ENCODE measurements at regions not wholly inside any gene's neighbourhood (a gene's known extent, or its start where the extent isn't known, plus 50 kb on each side); places are given as distances from the start of the nearest gene placed in this dataset.

DNA sequence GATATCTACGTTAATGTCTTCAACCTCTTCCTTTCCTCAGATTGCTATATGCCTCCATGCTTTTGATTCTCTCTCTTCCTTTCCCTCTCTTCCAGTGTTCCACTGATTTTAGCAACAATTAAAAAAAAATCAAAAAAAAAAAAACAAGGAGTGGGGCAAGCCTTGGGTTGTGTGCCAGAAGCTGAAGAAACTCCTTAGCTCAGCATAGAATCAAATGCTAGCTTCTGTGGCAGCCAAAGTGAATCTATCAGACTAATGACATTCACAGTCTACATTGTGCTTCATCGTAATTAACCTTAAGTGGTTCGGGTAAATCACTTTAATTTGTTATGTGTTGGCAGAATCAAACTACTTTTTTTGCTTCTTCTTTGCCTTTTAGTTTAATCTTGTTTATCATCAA is 237.3 kb downstream of the TMEM167A start:
- DNase-seq, result no peak

DNA sequence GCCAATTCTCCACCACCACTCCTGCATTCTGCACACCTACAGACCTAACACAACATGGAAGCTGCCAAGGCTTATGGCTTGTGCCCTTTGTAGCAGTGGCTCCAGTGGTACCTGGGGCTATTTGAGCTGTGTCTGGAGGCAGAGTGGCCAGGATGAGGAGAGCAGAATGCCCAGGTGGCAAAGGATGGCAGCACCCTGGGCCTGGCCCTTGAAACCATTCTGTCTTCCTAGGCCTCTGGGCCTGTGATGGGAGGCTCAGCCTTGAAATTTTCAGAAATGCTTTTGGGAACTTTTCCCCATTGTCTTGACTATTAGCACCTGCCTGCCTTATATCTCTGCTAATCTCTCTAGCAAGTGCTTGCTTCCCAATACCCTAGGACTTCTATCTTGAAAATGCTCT is 241.7 kb downstream of the TMEM167A start:
- DNase-seq, result no peak

DNA sequence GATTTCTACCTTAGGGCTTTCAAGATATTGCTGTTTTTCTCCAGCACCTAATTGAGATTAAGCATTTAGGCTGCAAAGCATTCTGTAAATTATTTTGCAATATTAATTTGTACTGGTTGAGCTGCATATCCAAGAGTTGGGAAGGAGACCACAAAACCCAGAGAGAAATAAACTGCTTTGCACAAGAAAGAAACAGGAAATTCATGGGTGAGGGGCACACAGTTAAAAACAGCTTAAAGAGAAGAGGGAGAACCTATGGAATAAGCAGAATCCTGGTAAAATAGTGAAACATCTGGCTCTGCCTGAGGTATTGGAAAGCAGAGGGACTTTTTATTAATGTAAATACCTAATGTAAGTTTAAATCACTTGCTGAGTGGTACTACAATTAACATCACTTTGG is 243.0 kb downstream of the TMEM167A start:
- DNase-seq, result no peak

DNA sequence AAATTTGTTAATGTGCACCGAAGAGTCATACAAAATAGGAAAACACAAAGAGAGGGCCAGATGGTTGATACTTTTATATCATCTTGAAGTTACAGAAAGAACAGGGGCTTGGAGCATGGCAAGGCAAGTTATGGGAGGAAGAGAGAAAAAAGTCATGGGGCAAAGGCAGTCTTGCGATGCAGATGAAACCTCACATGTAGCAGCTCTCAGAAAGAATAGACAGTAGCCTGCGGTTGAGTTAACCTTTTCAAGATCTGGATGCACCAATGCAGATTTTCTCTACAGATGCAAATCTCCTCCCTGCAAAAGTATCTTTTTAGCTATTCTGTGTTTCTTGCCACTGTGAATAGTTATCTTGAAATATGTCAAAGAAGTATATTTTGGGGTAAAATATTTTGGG is 243.9 kb downstream of the TMEM167A start:
- DNase-seq, result no peak

DNA sequence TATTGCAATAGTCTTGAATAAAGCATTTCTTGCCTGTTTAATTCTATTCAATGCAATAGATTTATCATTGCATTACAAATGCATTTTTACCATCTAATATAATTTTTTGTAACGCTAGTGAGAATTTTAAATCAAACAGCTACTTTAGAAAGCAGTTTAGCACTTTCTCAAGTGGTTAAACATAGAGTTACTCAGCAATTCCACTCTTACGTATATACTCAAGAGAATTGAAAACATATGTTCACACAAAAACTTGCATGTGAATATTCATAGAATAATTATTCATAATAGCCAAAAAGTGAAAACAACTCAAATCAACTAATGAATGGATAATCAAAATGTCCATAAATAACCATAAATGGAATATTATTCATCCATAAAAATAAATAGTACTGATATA is 244.7 kb downstream of the TMEM167A start:
- DNase-seq, result no peak

DNA sequence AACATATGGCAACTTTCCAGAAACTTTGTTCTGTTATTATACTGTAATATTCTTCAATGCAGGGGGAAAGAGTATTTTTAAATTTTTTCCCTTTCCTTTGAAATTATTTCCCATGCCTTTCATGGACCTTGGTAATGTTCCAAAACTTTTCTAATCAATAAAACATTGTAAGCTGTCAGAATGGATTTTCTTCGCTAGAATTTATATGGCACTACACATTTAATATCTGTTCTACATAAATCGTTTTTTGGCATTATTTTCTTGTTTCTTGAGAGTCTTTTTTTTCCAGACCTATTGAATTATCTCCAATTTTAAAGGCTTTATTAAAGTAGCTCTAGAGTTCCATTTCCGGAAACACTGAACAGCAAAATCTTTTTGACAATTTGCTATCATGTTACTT is 249.0 kb downstream of the TMEM167A start:
- no peak for DNase-seq

DNA sequence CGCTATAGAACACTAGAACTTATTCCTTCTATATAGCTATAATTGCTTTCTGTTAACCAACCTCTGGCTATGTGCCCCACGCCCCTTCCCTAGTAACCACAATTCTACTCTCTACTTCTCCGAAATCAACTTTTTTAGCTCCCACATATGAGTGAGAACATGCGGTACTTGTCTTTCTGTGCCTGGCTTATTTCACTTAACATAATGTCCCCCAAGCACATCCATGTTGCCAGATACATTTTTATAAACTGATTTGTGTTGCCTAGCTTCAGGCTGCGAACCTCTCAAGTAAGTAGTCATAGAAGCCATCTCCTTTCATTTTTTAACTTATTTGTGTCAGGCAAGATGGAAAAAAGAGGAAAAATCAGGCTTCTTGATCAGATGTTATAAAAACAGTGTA is 249.5 kb downstream of the TMEM167A start:
- no peak for DNase-seq

DNA sequence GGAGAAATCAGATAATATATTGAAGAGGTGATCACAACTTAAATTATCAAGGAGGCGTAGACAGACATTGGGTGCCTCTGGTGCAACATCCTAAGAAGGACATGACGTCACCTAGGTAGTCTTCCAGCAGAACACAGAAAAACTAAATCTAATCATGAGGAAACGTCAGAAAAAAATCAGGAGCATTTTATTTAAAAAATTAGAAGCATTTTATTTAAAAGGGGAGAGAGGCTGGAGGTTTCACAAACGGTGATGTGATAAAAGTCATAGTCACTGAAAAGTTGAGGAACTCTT is 254.6 kb downstream of the TMEM167A start:
- no peak for DNase-seq

DNA sequence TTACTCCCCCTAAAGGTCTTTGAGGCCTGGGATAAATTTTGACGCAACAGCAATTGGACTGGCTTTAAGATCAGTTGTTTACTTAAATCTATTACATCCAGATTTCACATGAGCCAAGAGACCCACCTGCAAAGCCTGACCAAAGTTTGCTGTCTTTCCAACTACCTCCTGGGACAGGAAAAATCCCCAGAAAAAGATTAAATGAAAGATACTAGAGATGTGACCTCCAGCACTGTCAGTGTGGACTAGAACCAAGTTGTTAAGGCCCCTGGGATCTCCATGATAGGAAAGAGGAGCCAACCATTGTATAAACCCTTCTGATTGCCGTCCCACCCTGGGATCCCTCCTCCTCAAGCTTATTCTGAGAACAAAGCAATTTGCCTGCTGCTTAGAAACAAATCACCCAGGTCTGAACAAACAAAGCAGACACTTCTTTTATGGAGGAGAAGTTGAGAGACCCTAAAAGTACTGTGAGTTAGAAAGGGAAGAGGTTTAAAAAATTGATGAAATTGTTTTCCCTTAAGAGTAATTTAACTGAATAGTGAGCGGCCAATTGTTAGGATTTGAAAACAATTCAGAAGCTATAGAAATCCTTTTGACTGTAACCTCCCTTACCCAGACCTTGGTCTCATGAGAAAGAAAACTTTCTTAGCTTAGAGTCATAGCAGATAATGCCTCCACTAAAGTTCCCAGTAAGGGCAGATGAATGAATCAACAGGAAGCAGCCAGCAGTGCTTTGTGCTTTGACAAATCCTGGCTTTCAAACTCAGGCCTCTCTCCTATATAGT is 255.2 kb downstream of the TMEM167A start:
- DNase-seq, result no peak

DNA sequence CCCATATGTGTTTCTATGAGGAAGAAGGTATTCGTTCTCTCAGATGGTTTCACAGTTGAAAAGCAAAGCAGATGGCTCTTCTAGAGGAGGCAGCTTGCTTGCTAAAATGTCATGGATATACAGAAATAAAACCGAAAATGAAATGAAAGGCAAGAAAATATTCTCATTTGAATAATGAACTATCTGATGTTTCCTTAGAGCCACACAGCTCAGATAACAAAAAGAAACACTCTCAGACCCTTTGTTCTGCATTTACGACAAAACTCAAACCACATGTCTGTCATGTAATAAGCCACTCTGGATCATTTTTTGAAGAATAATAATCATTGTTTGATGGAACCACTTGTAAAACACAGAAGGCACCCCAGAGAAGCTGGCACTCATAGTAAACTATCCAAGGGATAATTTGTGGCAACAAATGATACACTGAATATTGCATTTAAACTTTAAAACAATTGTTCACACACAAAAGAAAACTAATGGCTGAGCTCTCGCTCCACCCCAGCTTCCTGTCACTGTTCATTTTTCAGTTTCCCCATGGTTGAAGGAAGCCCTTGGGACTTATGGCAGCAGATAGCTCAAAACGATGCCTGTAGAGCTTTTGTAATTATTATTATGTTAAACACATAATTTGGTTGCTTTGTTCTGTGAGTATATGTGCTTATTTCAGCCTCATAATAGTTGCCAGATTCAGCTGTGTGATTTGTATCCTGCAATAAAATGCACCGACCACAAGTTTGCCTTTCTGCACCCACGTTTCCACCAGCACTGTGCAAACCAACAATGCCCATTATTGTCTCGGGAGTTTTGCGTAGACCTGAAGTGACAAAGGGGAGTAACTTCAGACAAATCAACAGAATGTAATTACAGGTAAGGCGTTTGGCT is 256.0 kb downstream of the TMEM167A start:
- DNase-seq, result no peak

DNA sequence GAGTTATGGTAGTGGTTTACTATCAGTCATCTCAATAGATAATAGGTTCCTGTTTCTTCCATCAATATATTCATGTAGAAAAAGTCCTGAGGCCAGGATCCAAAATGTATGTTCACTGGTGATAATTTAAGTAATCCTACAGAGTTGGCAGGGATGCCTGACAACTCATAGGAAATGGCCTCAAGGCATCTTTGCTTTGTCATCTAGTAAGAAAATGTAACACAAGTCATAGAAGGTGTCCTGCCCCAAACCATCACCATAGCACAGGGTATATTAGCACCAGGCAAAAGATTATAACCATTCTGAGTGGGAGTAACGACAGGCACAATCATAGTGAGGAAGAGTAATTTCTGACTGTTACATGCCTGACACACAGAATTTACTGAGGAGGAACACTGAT is 257.0 kb downstream of the TMEM167A start:
- DNase-seq, result no peak

DNA sequence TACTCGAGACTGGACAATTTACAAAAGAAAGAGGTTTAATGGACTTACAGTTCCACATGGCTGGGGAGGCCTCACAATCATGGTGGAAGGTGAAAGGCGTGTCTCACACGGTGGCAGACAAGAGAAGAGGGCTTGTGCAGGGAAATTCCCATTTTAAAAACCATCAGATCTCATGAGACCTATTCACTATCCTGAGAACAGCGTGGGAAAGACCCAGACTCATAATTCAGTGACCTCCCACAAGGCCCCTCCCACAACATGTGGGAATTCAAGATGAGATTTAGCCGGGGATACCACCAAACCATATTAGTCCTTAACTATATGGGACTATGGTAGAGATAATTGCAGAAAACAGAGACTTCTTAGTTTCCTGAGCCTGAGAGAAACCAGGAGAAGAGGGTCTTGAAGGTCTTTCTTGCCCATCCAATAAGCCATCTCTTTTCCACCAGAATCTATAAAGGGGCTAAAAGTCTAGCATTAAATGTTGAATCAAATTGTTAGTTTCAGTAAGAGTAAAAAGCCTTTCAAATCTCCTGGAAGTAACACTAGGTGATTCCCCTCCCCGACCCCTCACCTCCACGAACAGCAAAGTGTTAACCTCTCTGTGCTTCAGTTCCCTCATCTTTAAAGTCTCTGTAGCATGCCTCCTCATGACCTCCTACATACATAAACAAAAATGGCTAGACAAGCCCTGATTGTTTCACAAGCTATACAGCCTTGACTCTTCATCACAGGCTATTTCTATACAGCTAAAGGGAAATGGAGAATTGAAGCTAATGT is 259.1 kb downstream of the TMEM167A start:
- no peak for DNase-seq

DNA sequence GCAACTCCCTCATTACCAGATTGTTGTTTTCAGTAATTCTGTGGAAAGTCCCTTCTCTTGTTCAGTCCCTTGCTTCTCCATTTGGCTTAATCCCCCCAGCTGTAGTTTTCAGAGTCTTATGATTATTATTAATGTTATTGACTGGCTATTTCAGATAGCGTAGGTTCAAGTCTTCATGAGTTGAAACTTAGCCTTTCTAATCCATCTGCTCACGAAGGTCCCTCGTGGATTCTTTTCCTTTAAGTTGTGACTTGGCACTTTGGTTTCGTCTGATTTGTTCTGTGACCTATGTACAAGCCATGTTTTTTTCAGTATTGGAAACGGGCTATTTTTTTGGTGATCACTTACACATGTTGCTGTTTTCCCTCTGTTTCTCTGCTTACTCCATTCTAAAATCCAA is 260.3 kb downstream of the TMEM167A start:
- no peak for DNase-seq

DNA sequence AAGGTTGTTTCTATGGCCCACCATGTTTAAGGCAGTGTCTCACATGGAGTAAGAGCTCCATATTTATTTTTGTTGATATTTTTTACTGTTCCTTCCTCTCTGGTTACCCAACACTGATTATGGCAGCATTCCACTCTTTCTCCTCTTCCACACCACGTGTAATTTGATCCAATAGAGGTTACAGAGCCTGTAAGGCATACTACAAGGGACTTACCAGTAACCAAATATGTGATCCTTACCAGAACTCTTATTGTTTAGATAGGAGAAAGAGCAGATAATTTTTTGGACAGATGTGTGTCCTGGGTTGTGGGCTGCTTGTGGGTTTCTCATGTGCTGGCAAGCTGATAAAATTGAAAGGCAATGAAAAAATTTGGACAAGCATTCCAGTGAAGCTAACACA is 261.3 kb downstream of the TMEM167A start:
- no peak for DNase-seq

DNA sequence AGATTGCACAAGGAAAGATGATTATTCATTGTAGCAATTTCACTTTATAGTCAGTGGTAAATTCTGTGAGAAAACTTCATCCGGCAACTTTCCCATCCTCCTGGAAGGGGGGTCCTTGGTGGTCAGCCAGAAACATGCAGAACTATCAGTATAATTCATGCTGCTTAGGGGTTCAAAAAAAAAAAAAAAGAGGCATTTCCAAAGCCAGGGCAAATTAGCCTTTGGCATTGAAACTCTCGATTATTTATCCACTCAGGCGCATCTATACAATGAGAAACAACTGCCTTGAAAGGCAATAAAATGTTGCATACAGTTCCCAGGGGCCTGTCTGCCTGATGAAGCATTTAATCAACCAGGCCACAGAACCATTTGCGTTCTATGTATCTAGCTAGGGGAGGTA is 263.3 kb downstream of the TMEM167A start:
- DNase-seq, result no peak

DNA sequence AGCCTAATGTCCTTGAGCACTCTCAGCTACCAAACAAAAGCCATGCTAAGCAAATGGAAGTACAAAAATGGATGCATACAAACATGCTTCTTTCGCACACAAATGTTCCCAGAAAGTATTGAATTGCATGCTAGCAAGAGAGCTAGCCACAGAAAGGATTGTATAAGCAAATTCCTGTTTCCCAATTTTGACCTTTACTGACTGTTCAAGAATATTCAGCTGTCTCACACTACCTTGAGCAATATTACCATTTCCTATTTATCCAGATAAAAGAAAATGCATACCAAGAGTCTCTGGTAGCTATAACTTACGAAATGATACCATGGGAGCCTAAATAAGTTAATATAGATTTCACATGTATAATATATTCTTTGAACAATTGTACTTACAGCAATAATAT is 264.6 kb downstream of the TMEM167A start:
- no peak for DNase-seq

DNA sequence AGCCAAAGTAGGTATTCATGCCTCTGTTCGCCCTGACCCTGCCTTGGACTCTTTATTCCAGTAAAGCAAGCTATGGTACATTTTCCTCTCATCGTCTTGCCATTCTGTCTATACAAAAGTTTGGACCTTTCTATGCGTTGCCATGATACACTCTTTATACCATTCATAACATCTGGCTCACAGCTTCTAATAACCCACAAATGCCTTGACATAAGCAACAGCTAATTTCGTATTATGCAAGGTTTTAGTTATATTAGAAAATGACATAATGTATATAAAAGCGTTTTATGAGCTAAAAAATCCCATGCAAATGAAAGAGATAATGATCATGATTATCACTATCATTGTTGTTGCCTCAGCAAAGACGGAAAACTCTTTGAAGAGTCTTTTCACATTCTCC is 265.7 kb downstream of the TMEM167A start:
- DNase-seq, result no peak

DNA sequence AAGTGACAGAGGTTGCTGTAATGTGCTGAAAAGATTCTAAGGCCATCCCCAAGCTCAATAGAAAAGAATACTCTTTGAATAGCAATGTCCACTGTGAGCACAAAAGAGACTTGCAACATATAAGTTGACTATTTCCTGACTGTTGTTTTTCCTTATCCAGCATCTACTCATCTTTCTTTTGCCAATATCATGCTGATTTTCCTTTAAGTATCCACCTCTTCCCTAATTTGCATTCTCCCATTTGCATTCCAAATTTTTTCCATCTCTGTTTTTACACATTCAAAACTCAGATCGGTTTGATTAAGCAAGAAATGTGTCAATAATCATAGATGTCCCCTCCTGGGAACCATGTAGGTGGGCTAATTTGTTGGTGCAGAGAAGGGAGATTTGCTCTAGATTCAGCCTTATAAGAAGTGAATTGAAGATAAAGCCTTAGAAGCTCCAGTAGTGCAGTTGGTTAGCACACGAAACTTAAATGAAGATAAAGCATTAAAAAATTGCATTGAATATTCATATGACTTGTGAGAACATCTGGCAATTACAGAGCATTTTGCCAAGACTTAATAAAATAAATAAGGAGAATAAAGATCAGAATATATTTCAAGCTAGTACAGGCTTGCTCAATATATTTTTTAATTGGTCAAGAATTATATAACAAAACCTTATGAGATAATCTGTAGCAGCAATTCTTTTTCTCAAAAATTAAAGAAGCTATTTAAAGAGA is 267.6 kb downstream of the TMEM167A start:
- no peak for DNase-seq

DNA sequence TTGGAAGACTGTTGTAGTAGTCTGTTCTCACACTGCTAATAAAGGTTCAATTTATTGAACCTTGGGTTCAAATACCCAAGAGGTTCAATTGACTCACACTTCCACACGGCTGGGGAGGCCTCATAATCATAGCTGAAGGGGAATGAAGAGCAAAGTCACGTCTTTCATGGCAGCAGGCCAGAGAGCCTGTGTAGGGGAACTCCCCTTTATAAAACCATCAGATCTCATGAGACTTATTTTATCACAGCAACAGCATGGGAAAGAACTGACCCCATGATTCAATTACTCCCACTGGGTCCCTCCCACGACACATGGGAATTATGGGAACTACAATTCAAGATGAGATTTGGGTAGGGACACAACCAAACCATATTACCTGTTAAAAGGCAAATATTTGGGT is 268.2 kb downstream of the TMEM167A start:
- no peak for DNase-seq

DNA sequence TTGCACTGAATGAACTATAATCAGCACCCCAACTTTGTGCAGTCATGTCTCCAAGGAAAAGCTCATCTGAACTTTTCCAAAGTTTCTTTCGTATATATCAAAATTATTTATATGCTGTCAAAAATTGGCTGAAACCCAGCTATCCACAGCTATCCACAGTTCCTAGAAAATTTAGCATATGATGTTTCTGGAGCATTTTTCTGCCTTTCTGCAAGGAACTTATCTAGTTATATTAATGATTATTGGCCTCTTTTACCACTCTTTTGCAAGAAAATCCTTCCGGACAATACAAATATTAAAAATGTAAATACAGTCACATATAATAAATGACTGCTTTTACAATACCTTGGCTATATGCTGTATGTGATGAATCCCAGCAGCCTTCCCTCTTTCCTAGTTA is 270.2 kb downstream of the TMEM167A start:
- no peak for DNase-seq

DNA sequence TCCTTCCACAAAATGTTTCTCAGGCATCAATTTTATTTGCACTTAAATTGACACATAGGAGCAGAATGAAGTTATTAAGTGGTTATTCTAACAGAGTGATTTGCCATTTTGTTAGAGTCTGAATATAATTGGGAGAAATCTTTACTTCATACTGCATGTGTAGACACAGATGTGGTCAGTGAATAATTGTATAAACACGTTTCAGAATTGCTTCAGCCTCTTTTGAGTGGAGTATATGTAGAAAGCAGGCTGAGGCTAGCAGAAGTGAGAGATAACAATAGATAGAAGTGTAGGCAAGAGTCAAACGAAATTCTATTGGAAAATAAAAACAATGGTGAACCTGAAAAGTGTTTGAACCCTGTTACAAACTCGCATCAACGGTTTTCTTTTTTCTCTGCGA is 270.7 kb downstream of the TMEM167A start:
- no peak for DNase-seq

DNA sequence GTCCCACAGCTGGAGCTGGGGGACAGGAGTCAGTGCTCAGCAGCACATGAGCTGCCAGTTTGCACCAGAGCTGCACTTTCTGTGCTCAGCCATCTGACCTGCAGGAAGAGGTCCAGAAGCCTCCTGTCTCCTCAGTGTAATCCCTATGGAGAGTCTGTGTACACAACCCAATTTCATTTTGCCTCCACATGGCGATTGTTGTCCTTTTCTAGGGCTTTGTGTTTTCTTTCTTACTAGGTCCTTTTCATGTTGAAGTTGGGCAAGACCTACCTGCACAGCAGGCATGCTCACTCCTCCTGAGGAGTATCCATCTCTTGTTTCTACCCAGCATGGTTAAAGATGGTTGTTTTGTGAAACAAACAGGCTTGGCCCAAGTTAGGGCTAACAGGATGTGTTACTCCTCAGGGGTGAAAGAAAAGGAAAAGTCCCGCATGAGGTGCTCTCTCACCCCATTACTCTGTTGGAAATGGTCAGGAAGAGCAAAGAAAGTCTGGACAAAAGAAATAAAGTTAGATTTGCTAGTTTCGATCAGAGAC is 273.0 kb downstream of the TMEM167A start:
- no peak for DNase-seq

DNA sequence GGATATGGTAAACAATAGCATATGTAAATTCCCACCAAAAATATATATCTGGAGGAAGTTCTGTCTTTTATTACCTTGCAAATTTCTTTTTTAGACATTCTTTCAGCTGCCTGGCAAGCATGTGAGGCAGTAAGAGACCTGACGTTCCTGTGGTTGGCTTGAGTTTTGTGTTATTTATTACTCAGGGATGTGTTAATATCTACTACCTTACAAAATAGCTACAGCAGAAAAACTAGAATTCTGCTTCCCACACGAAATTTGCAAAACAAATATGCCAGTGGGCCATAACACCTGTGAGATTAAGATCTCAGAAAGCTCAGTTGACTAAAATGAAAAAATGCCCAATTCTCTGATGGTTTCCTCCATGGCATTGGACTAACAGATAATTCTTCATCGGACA is 274.2 kb downstream of the TMEM167A start:
- DNase-seq, result no peak

All from CD4-positive, alpha-beta T cell treated with Interleukin-4 for 4 hours (primary cell).